GM23338 (cell line): ENCODE measurements at regions not wholly inside any gene's neighbourhood (a gene's known extent, or its start where the extent isn't known, plus 50 kb on each side); places are given as distances from the start of the nearest gene placed in this dataset.

Source experiments
- ATAC-seq: fragments of 200-7000 bp; cut with Tn5 transposase; 3 replicates; pipeline ENCODE4 v1.9.1; 2020
- DNase-seq: peaks from one replicate; pipeline ENCODE4 v3.0.0-alpha.2; 2015; ENCODE audit warnings: low spot score
- H2AFZ ChIP-seq: fragments of 200-600 bp; sonication (generic); 2 replicates; pipeline ENCODE4 v1.8.0; 2016; ENCODE audit warnings: antibody characterized with exemption, mild to moderate bottlenecking, moderate library complexity
- H3F3A ChIP-seq: fragments of 200-600 bp; sonication (generic); replicated peaks from 2 replicates; pipeline ENCODE4 v1.8.0; 2017; ENCODE audit warnings: antibody characterized with exemption, mixed run types, low read depth
- H3K27ac ChIP-seq: fragments of 200-600 bp; sonication (generic); 2 replicates; pipeline ENCODE4 v1.6.1; 2016; ENCODE audit warnings: low read depth
- H3K27me3 ChIP-seq: fragments of 200-600 bp; sonication (generic); 2 replicates; pipeline ENCODE4 v1.8.0; 2016; ENCODE audit warnings: mild to moderate bottlenecking, mixed run types, moderate library complexity; ENCODE audit not compliant: insufficient read depth
- H3K36me3 ChIP-seq: fragments of 200-600 bp; sonication (generic); 2 replicates; pipeline ENCODE4 v1.8.0; 2016; ENCODE audit warnings: mild to moderate bottlenecking; ENCODE audit not compliant: insufficient read depth
- H3K4me1 ChIP-seq: fragments of 200-600 bp; sonication (generic); 2 replicates; pipeline ENCODE4 v1.8.0; 2016; ENCODE audit warnings: mild to moderate bottlenecking, moderate library complexity; ENCODE audit not compliant: insufficient read depth
- H3K4me2 ChIP-seq: fragments of 200-600 bp; sonication (generic); 2 replicates; pipeline ENCODE4 v1.7.1; 2017; ENCODE audit warnings: mixed run types
- H3K4me3 ChIP-seq: fragments of 200-600 bp; sonication (generic); 2 replicates; pipeline ENCODE4 v1.6.1; 2016; ENCODE audit warnings: mixed run types
- H3K79me2 ChIP-seq: fragments of 200-600 bp; sonication (generic); replicated peaks from 2 replicates; pipeline ENCODE4 v1.8.0; 2017; ENCODE audit warnings: mild to moderate bottlenecking; ENCODE audit not compliant: insufficient read depth
- H3K9me2 ChIP-seq: fragments of 200-600 bp; sonication (generic); 2 replicates; pipeline ENCODE4 v1.8.0; 2017; ENCODE audit not compliant: insufficient read depth
- H4K20me1 ChIP-seq: fragments of 200-600 bp; sonication (generic); replicated peaks from 2 replicates; pipeline ENCODE4 v1.8.0; 2017; ENCODE audit warnings: mild to moderate bottlenecking; ENCODE audit not compliant: insufficient read depth
- H3K27ac Mint-ChIP-seq: 2 replicates; pipeline ENCODE4 v1.8.0; 2020; ENCODE audit warnings: inconsistent platforms, mild to moderate bottlenecking, moderate library complexity, mixed read lengths
- H3K27me3 Mint-ChIP-seq: 3 replicates; pipeline ENCODE4 v1.8.0; 2022; ENCODE audit warnings: low read depth, mild to moderate bottlenecking, moderate library complexity, mixed read lengths, inconsistent platforms; ENCODE audit not compliant: insufficient read depth, poor library complexity
- H3K36me3 Mint-ChIP-seq: 3 replicates; pipeline ENCODE4 v1.8.0; 2021; ENCODE audit warnings: low read depth, mild to moderate bottlenecking, inconsistent platforms, moderate library complexity, mixed read lengths
- H3K4me1 Mint-ChIP-seq: 3 replicates; pipeline ENCODE4 v1.8.0; 2020; ENCODE audit warnings: mild to moderate bottlenecking, inconsistent platforms, mixed read lengths
- H3K4me3 Mint-ChIP-seq: 3 replicates; pipeline ENCODE4 v1.8.0; 2021; ENCODE audit warnings: moderate library complexity, mild to moderate bottlenecking, inconsistent platforms, mixed read lengths
- H3K9me3 Mint-ChIP-seq: 3 replicates; pipeline ENCODE4 v1.8.0; 2020; ENCODE audit warnings: moderate library complexity, mild to moderate bottlenecking, inconsistent platforms, mixed read lengths
- CREB1 ChIP-seq: fragments of 250-450 bp; sonication (Bioruptor Pico); IDR thresholded peaks from 2 replicates; pipeline ENCODE4 v1.5.0; 2020; ENCODE audit warnings: low read depth, mild to moderate bottlenecking, moderate library complexity
- EZH2 ChIP-seq: fragments of 200-600 bp; sonication (generic); IDR thresholded peaks from one replicate; pipeline ENCODE4 v1.8.0; 2017; ENCODE audit warnings: antibody characterized with exemption, mild to moderate bottlenecking, low read depth; ENCODE audit not compliant: unreplicated experiment
- JUNB ChIP-seq: IDR thresholded peaks from one replicate; pipeline ENCODE4 v1.6.1; 2016; ENCODE audit warnings: antibody characterized with exemption; ENCODE audit not compliant: unreplicated experiment
- NANOG ChIP-seq: IDR thresholded peaks from 2 replicates; pipeline ENCODE4 v1.6.1; 2016; ENCODE audit warnings: antibody characterized with exemption, borderline replicate concordance
- POLR2AphosphoS5 ChIP-seq: IDR thresholded peaks from 2 replicates; pipeline ENCODE4 v1.6.1; 2016; ENCODE audit warnings: antibody characterized with exemption, low read depth
- STAT1 ChIP-seq: IDR thresholded peaks from one replicate; pipeline ENCODE4 v1.6.1; 2016; ENCODE audit warnings: antibody characterized with exemption; ENCODE audit not compliant: unreplicated experiment
- ZNF114 ChIP-seq: fragments of 250-450 bp; sonication (Bioruptor Pico); IDR thresholded peaks from 2 replicates; pipeline ENCODE4 v1.5.0; 2020; ENCODE audit warnings: mild to moderate bottlenecking, moderate library complexity
- ZNF331 ChIP-seq: fragments of 250-450 bp; sonication (Bioruptor Pico); IDR thresholded peaks from 2 replicates; pipeline ENCODE4 v1.5.0; 2020; ENCODE audit warnings: low read depth, mild to moderate bottlenecking, moderate library complexity
- TF ChIP-seq, protein P1 (sequence below): IDR thresholded peaks from 2 replicates; pipeline ENCODE4 v1.6.1; 2016; ENCODE audit warnings: antibody characterized with exemption
- TF ChIP-seq, protein P2 (sequence below), 2 experiments: fragments of 200-600 bp in 1 of 2; sonication (generic) in 1 of 2; conservative IDR thresholded peaks; 2 replicates each; pipeline versions ENCODE4 v1.5.1 to v1.6.1; 2016 to 2017; ENCODE audit warnings: antibody characterized with exemption in 2 of 2, low read depth in 2 of 2, mild to moderate bottlenecking in 2 of 2, moderate library complexity in 1 of 2
- TF ChIP-seq, protein P3 (sequence below): fragments of 250-450 bp; sonication (Bioruptor Pico); IDR thresholded peaks from 2 replicates; pipeline ENCODE4 v1.5.0; 2020; ENCODE audit warnings: mild to moderate bottlenecking, moderate library complexity

DNA sequence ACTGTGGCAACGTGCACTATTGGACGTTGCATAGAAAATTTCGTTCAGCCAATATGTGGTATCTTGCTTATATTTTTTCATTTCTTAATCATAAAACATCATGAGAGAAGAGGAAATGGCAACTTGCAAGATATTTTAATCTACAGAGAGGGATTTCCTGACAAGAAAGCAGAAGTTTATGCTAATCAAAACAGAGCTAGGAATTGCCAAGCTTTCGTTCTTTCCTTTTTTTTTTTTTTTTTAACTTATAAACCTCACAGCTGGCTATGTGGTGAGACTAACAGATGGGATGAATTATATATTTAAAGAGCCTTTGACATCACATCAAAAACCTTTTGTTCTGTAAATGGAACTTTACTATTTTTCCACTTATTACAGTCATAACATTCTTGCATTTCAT is 1136.9 kb upstream of the TMEFF2 start (continued):
- TF ChIP-seq EZH2 (no peak), POLR2AphosphoS5 (no peak), ZNF114 (CRISPR knock-in tag) (no peak), ZNF331 (CRISPR knock-in tag) (no peak), NANOG (no peak), STAT1 (no peak), CREB1 (CRISPR knock-in tag) (no peak), JUNB (no peak)
- TF ChIP-seq, protein P1, sequence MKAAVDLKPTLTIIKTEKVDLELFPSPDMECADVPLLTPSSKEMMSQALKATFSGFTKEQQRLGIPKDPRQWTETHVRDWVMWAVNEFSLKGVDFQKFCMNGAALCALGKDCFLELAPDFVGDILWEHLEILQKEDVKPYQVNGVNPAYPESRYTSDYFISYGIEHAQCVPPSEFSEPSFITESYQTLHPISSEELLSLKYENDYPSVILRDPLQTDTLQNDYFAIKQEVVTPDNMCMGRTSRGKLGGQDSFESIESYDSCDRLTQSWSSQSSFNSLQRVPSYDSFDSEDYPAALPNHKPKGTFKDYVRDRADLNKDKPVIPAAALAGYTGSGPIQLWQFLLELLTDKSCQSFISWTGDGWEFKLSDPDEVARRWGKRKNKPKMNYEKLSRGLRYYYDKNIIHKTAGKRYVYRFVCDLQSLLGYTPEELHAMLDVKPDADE = no peak

DNA sequence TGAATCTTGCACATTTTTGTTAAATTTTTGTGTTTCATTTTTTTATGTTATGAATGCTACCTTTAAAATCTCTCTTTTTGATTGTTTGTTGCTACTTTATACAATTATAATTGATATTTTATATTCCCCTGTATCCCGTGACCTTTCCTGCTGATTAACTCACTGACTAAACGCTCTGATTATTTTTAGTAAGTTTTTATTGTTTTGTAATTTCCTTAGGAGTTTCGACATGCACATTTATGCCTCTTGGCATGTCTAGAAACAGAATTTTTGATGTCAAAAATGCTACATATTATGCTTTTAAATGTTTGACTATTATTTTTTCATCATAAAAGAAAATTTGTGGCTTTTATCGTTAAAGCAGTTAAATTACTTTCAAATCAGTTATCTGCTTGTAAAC is 1131.6 kb upstream of the TMEFF2 start:
- H3K9me2 ChIP-seq = no peaks in the 10 kb centered on the region
- Mint-ChIP-seq H3K27me3 (no peaks in the 10 kb centered on the region), H3K4me3 (no peak overlapping the region), H3K4me1 (peaks cover 3% of the 10 kb centered on the region; the same call in 2 of the 3 replicates), H3K9me3 (no peaks in the 10 kb centered on the region), H3K27ac (no peak overlapping the region), H3K36me3 (no peaks in the 10 kb centered on the region)
- DNase-seq = no peak
- H4K20me1 ChIP-seq = no peaks in the 10 kb centered on the region
- H3K79me2 ChIP-seq = no peaks in the 10 kb centered on the region
- H3K4me3 ChIP-seq = no peak overlapping the region
- H3K4me1 ChIP-seq = no peaks in the 10 kb centered on the region; the same call in 1 of the 2 replicates
- TF ChIP-seq, protein P2, sequence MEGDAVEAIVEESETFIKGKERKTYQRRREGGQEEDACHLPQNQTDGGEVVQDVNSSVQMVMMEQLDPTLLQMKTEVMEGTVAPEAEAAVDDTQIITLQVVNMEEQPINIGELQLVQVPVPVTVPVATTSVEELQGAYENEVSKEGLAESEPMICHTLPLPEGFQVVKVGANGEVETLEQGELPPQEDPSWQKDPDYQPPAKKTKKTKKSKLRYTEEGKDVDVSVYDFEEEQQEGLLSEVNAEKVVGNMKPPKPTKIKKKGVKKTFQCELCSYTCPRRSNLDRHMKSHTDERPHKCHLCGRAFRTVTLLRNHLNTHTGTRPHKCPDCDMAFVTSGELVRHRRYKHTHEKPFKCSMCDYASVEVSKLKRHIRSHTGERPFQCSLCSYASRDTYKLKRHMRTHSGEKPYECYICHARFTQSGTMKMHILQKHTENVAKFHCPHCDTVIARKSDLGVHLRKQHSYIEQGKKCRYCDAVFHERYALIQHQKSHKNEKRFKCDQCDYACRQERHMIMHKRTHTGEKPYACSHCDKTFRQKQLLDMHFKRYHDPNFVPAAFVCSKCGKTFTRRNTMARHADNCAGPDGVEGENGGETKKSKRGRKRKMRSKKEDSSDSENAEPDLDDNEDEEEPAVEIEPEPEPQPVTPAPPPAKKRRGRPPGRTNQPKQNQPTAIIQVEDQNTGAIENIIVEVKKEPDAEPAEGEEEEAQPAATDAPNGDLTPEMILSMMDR (conservative IDR thresholded peaks at IDR 0.05; ENCODE audit: low read depth in 2 of 2) = no peak
- TF ChIP-seq, protein P3, sequence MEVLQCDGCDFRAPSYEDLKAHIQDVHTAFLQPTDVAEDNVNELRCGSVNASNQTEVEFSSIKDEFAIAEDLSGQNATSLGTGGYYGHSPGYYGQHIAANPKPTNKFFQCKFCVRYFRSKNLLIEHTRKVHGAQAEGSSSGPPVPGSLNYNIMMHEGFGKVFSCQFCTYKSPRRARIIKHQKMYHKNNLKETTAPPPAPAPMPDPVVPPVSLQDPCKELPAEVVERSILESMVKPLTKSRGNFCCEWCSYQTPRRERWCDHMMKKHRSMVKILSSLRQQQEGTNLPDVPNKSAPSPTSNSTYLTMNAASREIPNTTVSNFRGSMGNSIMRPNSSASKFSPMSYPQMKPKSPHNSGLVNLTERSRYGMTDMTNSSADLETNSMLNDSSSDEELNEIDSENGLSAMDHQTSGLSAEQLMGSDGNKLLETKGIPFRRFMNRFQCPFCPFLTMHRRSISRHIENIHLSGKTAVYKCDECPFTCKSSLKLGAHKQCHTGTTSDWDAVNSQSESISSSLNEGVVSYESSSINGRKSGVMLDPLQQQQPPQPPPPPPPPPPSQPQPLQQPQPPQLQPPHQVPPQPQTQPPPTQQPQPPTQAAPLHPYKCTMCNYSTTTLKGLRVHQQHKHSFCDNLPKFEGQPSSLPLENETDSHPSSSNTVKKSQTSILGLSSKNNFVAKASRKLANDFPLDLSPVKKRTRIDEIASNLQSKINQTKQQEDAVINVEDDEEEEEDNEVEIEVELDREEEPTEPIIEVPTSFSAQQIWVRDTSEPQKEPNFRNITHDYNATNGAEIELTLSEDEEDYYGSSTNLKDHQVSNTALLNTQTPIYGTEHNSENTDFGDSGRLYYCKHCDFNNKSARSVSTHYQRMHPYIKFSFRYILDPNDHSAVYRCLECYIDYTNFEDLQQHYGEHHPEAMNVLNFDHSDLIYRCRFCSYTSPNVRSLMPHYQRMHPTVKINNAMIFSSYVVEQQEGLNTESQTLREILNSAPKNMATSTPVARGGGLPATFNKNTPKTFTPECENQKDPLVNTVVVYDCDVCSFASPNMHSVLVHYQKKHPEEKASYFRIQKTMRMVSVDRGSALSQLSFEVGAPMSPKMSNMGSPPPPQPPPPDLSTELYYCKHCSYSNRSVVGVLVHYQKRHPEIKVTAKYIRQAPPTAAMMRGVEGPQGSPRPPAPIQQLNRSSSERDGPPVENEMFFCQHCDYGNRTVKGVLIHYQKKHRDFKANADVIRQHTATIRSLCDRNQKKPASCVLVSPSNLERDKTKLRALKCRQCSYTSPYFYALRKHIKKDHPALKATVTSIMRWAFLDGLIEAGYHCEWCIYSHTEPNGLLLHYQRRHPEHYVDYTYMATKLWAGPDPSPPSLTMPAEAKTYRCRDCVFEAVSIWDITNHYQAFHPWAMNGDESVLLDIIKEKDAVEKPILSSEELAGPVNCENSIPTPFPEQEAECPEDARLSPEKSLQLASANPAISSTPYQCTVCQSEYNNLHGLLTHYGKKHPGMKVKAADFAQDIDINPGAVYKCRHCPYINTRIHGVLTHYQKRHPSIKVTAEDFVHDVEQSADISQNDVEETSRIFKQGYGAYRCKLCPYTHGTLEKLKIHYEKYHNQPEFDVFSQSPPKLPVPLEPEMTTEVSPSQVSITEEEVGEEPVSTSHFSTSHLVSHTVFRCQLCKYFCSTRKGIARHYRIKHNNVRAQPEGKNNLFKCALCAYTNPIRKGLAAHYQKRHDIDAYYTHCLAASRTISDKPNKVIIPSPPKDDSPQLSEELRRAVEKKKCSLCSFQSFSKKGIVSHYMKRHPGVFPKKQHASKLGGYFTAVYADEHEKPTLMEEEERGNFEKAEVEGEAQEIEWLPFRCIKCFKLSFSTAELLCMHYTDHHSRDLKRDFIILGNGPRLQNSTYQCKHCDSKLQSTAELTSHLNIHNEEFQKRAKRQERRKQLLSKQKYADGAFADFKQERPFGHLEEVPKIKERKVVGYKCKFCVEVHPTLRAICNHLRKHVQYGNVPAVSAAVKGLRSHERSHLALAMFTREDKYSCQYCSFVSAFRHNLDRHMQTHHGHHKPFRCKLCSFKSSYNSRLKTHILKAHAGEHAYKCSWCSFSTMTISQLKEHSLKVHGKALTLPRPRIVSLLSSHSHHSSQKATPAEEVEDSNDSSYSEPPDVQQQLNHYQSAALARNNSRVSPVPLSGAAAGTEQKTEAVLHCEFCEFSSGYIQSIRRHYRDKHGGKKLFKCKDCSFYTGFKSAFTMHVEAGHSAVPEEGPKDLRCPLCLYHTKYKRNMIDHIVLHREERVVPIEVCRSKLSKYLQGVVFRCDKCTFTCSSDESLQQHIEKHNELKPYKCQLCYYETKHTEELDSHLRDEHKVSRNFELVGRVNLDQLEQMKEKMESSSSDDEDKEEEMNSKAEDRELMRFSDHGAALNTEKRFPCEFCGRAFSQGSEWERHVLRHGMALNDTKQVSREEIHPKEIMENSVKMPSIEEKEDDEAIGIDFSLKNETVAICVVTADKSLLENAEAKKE = no peak
- no peak for TF ChIP-seq ZNF331 (CRISPR knock-in tag)
- no peak overlapping the region for H3K27ac ChIP-seq
- no peaks in the 10 kb centered on the region for H3K27me3 ChIP-seq
- H2AFZ ChIP-seq = no peak overlapping the region
- ATAC-seq = no peak
- H3K36me3 ChIP-seq = no peaks in the 10 kb centered on the region
- H3F3A ChIP-seq = no peaks in the 10 kb centered on the region
- H3K4me2 ChIP-seq = no peak overlapping the region
